ENCODE measurements at regions not wholly inside any gene's neighbourhood (a gene's known extent, or its start where the extent isn't known, plus 50 kb on each side); places are given as distances from the start of the nearest gene placed in this dataset.

GRCh38 chr4:124913237-124913636, 200.7 kb upstream of the ANKRD50 start:
- Histone ChIP-seq H2AK5ac (ENCODE audit: low read depth, low read length) (no peak overlapping the region), H4K20me1 (ENCODE audit: insufficient read depth, low read length) (no peaks in the 10 kb centered on the region), H4K5ac (ENCODE audit: low read depth, low read length) (no peak overlapping the region), H3K23ac (ENCODE audit: low read depth, low read length) (0 out of 2 replicates have a peak overlapping the region, but pooled peaks have one; percentile 24), H3K4me1 (ENCODE audit: control insufficient read depth, insufficient read depth, low read length) (no peaks in the 10 kb centered on the region), H3K9me3 (ENCODE audit: control insufficient read depth, insufficient read depth, low read length) (peaks cover 13% of the 10 kb centered on the region), H2BK15ac (ENCODE audit: low read depth, low read length) (no peak overlapping the region; the same call in 2 of the 3 replicates), H2BK120ac (ENCODE audit: low read depth, low read length) (peak overlapping the region; percentile 62), H3K14ac (replicated peaks; ENCODE audit: low read depth, low read length) (no peak overlapping the region), H3K9ac (ENCODE audit: low read depth, low read length) (no peak overlapping the region), H4K8ac (ENCODE audit: low read depth in 2 of 2, low read length in 2 of 2) (peak overlapping the region in 1 of 2 experiments; percentile 41; a peak in 2 of 4 replicates), H3K79me1 (ENCODE audit: low read depth in 1 of 2, low read length in 2 of 2) (no peaks in the 10 kb centered on the region), H2AFZ (replicated peaks; ENCODE audit: low read length, poor library complexity) (peak overlapping the region; percentile 52), H2BK5ac (ENCODE audit: low read depth, low read length, poor library complexity, severe bottlenecking) (peak overlapping the region; percentile 62), H3K36me3 (ENCODE audit: control insufficient read depth, insufficient read depth, low read length) (no peaks in the 10 kb centered on the region), H3K27me3 (ENCODE audit: control insufficient read depth, insufficient read depth, low read length) (no peaks in the 10 kb centered on the region), H3K18ac (ENCODE audit: low read depth, low read length) (peak overlapping the region; percentile 57; the same call in 1 of the 2 replicates), H3K56ac (ENCODE audit: extremely low read depth, insufficient read depth, low read length) (no peak overlapping the region), H4K91ac (ENCODE audit: insufficient read depth, low read depth, low read length) (no peak overlapping the region; the same call in 1 of the 2 replicates), H3K27ac (ENCODE audit: insufficient read depth, low read length) (no peak overlapping the region), H3K4ac (ENCODE audit: low read depth, low read length) (peak overlapping the region; percentile 52; the same call in 1 of the 2 replicates), H2BK20ac (ENCODE audit: low read depth, low read length) (peak overlapping the region; percentile 26; the same call in 1 of the 2 replicates), H3K9me1 (ENCODE audit: insufficient read depth, low read length) (no peaks in the 10 kb centered on the region), H3K4me3 (ENCODE audit: insufficient read depth, low read depth, low read length) (no peak overlapping the region), H2AK9ac (replicated peaks; ENCODE audit: low read depth, low read length, poor library complexity) (no peak overlapping the region), H3K4me2 (ENCODE audit: low read depth, low read length) (no peak overlapping the region)
- DNase-seq (no peak), ATAC-seq (ENCODE audit: low read depth) (no peak)
- intact Hi-C loops (cut with micrococcal nuclease) (no loop called here), dilution Hi-C loops (cut with HindIII; ENCODE audit: low sequenced_read_pairs, unreplicated experiment) (no loop called here), in situ Hi-C loops (cut with MboI; ENCODE audit: low sequenced_read_pairs) (no loop called here)
- BruUV-seq (replicated peaks): no TSS peak
- WGBS, 2 experiments (ENCODE audit: extremely low coverage in 2 of 2, insufficient read length in 1 of 2): no CpG with 5 or more reads among the region's 1 CpG
- POLR2A ChIA-PET (ENCODE audit: unreplicated experiment): no interaction called here
- no peak for TF ChIP-seq RAD21 (IDR thresholded peaks at IDR 0.05; ENCODE audit: low read length)
- no peak for TF ChIP-seq CEBPB (IDR thresholded peaks at IDR 0.05; ENCODE audit: low read depth, low read length)
- TF ChIP-seq, protein P1, sequence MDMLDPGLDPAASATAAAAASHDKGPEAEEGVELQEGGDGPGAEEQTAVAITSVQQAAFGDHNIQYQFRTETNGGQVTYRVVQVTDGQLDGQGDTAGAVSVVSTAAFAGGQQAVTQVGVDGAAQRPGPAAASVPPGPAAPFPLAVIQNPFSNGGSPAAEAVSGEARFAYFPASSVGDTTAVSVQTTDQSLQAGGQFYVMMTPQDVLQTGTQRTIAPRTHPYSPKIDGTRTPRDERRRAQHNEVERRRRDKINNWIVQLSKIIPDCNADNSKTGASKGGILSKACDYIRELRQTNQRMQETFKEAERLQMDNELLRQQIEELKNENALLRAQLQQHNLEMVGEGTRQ (IDR thresholded peaks at IDR 0.05; ENCODE audit: low read depth, low read length): no peak
- TF ChIP-seq POLR2A (IDR thresholded peaks at IDR 0.05; ENCODE audit: low read depth, low read length): no peak
- no peak for TF ChIP-seq MAZ (IDR thresholded peaks at IDR 0.05; ENCODE audit: borderline replicate concordance, low read depth, low read length)
- no peak for TF ChIP-seq MAFK (IDR thresholded peaks at IDR 0.05; ENCODE audit: low read depth, low read length)
- no peak for TF ChIP-seq NFE2L2 (IDR thresholded peaks at IDR 0.05; ENCODE audit: low read depth, low read length)
- CTCF ChIA-PET: no interaction called here

Measured in IMR-90 (cell line).